GM21825 (cell line): ENCODE measurements at regions not wholly inside any gene's neighbourhood (a gene's known extent, or its start where the extent isn't known, plus 50 kb on each side); places are given as distances from the start of the nearest gene placed in this dataset.

Experiments used
- ATAC-seq: cut with Tn5 transposase; IDR thresholded peaks from one replicate; pipeline ENCODE4 v1.9.1; 2021; ENCODE audit warnings: mild to moderate bottlenecking, moderate library complexity; ENCODE audit not compliant: unreplicated experiment

DNA sequence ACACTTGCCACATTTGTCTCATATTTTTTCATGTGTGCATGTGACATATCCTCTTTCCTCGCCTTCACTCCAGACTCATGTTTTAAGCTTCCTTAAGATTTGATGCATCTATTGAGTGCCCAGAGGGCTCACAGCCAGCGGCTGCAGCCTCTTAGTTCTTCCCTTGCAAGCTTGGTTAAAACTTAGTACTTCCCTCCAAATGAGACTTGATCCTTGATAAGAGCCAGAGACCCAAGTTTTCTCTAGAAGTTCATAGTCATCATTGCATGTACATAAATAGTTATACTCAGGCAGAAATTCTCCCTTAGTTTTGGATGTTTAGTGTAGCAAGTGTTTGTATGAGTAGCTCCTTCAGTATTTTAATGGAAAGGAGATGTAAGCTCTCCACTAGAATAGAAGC, 337.6 kb upstream of the B3GALT2 start:
- no peak for ATAC-seq

DNA sequence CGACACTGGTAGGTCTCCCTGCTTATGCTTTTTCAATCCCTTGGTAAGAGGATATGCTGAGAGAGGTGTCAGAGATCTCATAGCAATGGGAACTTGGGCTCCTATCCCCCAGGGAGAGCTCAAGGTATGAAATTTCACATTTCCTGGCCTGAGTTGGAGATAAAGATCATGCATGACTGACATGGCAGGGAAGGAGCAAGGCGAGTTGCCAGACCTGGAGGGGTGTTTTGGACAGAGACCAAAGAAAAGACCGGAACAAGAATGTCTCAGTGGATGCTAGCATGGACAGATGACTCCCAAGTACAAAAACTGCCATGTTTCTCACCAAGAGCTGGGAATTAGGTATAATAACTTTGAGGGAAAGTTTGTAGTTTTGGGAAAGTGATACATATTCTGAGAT, 334.1 kb upstream of the B3GALT2 start:
- no peak for ATAC-seq

DNA sequence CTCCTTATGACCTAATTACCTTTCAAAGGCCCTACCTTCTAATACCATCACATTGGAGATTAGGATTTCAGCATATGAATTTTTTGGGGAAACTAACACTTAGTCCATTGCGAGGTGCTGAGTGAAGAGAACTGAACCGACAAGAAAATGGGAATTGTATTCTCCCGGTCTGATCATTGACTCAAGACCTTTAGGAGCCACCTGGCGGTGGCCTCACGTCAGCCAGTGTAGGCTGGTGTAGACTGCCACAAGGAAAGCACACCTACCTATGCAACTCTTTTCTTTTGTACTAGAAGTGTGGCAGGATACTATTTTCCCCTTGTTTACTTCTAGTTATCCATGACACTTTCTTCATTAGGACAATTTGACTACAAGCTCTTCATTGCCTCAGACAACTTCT, 333.5 kb upstream of the B3GALT2 start:
- no peak for ATAC-seq

DNA sequence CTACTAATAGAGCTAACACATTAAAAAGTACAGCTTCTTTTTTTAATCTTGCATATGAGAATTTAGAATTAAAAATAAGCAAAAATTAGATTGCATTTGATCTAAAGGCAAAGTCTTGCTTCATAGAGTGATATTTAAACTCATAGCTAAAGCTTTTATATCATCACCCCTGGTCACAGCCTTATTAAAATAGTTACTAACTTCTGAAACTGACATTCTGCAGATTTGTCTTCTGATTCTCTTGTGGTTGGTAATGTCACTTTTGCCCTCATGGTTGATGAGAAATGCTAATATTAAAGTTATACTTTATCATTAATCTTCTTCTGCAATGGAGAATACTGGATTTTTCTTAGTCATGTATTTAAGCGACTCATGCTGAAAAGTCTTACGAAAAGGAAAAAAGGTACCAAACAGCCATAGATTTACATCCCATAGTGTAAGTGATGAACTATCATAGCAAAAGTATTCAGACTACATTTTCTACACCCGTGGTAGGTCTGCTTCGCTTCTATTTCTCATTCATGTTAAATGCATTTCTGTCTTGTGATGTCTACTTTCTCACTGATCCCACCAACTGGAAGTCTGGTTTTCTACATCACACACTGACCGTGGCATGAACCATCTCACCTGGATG, 330.5 kb upstream of the B3GALT2 start:
- no peak for ATAC-seq

DNA sequence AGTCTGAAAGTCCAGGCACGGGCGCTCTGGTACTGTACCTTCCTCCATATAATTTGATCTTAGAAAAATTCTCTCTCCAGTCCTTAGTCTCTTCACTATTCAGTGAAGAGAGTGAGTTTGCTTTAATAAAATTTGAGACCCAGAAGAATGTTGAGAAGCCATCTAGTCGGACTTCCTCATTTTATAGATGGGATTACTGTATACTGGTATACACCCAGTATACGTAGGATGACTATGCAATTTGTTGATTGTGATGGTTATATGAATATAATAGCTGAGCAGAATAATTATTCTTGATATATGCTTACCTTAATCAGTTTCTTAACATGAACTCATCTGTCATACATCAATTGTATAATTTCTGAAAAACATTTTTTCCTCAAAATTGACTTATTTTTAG, 328.0 kb upstream of the B3GALT2 start:
- no peak for ATAC-seq

DNA sequence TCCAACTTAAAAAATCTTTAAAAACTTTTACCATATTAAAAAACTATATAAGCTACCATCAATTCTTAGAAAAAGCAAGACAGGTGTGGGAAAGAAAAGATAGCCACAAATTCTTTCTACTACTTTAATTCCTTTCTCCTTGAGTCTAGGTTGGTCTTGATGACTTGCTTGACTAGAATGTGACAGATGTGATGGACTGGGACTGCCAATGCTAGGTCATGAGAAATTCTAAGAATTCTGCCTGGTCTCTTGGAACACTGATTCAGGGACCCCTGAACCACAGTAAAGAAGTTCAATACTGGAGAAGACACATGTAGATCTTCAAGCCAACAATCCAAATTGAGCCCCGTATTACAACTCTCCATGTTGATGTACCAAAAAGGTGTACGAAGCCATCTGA, 326.6 kb upstream of the B3GALT2 start:
- ATAC-seq: no peak

DNA sequence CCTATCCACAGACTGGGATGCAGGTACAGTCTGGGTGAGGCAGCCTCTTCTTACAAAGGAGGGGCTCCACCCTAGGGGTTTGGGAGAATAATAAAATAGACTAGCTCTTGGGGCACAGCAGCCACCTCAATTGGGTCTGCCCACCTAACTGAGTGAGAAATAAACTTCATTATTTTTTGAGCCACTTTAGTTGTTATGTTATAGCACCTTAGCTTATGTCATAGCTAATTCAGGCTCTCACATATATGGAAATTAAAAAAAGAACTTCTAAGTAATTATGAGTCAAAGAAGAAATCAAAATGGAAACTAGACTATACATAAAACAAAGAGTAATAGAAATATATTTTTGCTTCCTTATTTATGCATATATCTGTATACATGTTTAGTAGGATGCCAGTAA, 318.5 kb upstream of the B3GALT2 start:
- ATAC-seq: no peak

DNA sequence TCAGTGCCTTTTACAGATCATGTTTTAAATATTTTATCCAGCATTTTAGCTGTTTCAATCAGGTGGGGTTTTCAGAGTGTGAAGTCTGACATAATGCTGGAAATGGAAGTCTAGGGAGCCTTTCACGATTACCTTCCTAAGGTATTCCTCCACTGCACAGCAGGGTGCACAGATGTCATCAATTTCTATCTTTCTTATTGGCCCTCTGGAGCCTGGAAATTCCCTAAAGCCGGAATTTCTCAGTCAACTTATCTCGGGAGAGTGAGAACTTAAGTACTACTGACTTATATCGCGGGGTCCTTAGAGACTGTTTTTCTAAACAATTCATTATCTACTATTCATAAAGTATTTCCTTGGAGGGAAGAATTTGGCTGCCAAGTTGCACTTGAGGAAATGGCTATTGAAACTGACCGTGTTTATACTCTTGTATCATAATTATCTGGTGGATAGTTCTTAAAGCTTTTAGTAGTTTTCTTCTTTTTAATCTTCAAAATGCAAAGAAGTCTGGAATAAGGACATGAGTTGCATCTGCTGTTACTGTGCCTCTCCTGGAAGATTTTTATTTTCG, 311.8 kb upstream of the B3GALT2 start:
- ATAC-seq: no peak

DNA sequence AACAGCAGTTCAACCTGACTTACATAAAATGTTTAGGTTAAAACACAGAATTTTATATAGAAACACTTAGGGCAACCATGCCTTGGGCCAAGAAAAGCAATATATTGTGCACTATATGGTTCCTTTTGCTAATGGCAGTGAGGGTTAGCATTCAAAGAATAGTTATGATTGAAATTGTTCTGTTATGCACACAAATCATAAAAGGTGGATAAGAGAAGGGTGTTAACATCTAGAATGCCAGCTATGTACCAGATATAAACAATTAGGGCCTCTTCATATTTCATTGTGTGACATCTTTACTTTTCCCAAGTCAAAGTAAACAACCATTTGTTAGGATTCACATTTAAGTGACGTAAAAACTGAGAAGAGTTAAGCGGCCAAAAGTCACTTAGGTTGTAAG, 308.0 kb upstream of the B3GALT2 start:
- ATAC-seq: no peak

DNA sequence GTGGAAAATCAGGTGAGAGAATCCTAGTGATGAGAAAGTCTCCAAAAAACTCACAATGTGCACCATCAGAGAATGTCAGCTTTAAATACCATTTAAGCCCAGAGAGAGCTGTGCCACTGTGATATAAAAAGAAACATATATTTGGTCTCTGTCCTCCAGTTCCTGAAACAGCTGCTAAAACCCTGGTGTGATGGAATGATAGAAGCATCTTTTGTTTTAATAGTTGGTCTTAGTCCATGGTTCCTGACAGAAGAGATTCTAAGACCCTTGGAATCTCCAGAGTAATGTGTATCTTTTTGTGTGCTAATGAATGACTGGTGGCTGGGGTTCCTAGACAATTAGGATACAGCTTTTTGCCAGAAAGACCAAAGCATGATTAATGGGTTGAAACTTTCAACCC, 302.8 kb upstream of the B3GALT2 start:
- no peak for ATAC-seq

DNA sequence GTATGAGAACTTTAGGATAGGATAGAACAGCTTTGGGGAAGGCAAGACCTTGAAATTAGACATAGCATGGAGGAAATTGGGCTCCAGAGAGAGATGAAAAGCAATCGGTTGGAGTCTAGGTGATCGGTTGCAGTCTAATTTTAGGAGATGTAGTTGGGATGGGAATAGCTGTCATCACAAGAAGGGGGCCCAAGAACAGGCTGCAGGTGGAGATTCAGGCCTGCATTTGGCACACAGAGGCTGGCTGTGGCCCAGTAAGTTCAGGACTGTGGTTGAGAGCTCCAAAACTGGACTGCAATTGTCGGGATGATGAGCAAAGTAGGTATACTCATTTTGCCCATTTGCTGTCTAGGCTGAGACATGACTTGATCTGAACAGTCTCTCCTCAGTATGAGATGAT, 301.3 kb upstream of the B3GALT2 start:
- no peak for ATAC-seq

DNA sequence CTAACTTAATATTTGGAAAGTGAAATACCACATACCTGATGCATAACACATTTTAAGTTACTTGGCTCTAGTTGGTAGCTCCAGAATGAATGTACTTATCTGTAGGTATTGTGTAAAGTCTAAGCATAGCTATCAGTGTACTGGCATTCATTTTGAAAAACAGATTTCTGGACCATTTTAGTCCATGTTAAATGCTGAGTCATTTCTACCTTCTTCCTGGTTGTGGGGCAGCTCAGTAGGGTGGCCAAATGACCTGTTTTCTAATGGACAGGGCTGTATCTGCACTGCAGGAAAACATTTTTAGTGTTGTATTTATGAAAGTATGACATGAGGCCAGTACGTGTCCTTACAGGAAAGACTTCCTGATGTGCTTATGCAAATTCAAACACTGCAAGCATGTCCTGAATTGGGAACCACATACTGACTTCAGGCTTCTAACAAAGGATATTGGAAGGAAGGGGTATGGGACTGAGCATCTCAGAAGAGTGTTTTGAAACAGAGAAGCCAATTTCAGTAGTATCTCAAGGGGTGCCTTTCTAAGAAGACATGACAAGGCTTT, 300.3 kb upstream of the B3GALT2 start:
- no peak for ATAC-seq

DNA sequence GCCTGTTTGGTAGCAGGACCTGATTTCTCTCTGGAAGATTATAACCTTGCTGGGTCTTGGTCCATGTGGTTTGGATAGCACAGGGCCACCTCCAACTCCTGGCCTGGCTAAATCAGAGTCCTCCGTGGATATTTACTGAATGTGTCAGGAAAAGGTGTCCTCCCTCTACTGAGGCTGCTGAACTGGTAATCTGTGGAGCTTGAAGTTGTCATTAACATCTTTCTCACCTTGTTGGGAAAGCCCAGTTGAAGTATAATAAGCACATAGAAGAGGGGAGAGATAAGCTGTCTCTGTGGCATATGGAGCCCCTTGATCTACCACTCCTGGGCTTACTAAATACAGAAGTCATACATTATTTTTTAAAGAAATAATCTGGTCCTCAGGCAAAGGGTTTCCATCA, 294.3 kb upstream of the B3GALT2 start:
- no peak for ATAC-seq

DNA sequence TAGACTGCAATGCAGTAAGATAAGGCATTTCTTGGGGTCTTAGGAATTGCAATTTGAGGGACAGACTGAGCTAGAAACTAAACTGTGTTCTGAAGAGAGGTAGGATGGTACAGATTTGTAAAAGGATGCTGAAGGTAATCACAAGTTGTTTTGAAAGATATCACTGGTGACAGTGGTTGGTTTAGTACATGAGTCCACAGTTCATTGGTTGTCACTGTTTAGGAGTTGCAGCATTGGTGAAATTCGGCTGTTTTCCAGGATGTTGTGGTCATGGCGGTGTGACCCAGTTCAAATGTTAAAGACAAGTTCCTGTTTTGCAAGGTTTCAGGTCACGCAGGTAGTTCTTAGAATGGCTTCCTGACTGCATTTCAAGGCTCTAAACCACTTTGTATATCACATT, 292.8 kb upstream of the B3GALT2 start:
- peak; percentile 99 for ATAC-seq

DNA sequence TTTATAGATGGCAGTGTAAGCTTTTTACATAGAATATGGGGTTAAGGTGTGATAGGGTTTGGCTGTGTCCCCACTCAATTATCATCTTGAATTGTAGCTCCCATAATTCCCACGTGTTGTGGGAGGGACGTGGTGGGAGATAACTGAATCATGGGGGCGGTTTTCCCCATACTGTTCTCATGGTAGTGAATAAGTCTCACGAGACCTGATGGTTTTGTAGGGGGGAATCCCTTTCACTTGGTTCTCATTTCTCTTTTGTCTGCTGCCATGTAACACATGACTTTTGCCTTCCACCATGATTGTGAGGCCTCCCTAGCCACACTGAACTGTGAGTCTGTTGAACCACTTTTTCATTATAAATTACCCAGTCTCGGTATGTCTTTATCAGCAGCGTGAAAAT, 290.3 kb upstream of the B3GALT2 start:
- ATAC-seq: no peak

DNA sequence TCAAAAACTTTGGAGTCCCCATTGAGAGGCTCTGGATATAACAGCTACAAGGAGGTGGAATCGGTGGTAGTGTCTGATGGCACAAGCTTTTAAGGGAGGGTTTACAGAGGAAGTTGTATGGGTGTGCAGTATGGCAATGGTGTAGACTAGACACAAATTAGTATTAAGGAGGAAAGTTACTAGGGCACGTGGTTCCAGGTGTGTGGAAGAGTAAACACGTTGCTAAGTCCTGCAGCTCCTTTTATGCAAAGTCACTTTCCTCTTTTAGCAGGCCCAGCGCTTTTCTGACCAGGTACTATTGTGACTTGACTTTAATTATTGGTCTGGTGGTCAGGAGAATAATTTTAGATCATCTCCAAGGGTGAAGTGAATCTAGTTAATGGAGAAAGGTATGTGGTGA, 287.5 kb upstream of the B3GALT2 start:
- no peak for ATAC-seq

DNA sequence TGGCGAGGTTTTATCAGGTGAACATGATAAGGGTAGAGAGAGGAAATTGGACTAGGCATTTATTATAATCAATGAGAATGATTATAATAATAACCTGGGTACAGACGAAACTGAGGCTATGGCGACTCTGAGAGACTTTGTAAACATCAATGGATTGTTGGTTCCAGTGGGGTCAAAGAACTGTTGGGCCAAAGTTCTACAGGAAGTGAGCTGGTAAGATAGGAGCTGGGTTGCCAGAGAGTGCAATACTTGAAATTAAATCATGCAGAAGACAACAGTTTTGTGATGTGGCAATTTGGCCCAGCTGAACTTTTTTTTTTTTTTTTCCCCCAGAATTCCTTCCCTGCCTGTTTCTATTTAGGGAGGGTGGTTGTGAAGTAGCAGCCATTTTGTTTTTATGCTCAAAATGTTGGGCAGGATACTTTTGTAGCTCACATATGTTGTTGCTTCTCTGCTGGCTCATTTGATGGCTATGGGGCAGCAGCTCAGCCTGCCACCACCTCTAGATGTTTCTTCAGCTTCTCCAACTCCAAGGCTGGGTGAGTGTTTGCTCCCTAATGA, 286.5 kb upstream of the B3GALT2 start:
- ATAC-seq: no peak

DNA sequence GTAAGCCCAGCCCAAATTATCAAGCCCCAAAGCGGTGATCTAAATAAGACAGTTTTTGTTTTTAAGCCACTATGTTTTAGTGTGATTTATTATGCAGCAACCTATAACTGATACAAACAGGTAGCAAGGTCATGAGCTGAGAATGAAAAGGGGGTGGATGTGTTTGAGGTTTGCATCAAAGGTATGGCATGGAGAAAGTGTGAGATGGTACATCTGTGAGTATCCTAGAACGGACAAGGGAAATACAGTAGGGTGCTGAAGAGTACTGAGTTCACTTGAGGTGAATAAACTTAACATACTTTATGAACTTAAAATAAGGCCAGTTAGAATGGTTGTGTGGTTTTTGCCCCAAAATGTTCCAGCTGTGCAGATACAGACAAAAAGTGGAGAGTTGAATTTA, 286.0 kb upstream of the B3GALT2 start:
- ATAC-seq: no peak

DNA sequence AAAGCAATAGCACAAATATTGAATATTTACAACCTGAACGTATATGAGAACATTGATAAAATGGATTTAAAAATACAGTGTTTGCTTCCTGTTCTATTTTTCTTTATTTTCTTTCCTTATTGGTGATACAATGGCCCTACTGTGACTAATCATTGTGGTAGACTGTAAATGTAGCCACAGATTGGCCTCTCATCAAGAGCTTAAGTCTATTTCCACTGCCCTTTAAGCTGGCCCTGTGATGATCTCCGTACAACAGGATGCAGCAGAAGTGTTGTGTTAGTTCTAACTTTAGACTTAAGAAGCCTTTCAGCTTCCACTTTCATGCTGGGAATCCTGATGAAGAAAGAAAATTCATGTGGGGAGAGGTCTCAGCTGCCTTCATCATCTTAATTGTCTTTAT, 285.6 kb upstream of the B3GALT2 start:
- no peak for ATAC-seq

DNA sequence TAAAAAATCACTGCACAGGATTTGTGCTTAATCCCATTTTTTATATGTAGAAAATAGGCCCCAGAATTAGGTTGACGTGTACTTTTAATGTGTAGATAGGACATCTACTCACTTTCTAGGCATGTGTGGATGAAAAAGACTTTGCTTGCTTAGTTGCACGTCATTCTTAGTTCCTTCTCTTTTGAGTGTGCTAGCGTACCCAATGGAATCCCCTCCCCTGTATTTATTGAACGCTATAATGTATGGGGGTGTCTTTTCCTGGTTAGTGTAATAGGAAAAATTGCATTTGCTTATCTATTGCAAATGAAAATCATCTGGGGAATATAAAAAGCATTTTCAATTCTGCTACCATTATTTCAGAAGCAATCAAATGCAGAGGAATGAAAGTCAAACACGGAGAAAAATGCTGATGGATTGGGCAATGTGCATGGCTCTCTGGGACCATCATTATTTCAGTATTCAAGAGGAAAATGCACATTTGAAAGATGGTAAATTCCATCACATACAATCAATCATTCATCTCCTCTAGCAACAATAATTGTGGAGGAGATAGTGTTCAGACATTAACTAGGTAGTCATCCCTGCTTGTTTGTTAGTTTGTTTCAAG, 277.0 kb upstream of the B3GALT2 start:
- ATAC-seq: no peak

DNA sequence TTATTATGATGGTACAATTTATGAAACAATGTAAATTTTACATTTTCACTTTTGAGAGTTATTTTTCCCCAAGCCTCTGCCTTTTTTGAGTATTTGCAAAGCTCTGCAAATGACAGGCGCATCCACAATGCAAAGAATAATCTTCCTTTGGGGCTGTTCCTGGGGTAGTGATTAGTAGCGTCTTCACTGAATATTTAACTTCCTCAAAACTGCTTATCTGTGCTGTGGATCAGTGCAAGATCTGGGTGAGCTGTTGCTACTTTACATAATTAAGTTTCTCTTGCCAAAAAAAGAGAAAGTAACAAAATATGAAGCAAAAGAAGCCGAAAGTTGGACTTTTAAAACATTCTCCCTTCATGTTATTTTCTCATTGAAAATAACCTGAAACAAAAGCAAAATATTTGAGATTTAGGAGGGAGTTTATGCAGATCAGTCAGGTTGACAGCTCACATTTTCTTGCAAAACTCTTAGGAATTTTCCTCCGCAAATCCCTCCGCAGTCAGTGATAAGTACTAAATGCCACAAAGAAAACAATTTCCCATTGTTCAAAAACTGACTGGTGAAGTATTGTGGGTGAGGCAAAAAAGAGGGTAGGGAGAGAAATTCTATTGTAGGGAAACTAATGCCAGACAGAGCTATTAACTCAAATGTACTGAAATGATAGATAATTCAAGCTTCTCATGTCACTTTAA, 276.4 kb upstream of the B3GALT2 start:
- no peak for ATAC-seq

DNA sequence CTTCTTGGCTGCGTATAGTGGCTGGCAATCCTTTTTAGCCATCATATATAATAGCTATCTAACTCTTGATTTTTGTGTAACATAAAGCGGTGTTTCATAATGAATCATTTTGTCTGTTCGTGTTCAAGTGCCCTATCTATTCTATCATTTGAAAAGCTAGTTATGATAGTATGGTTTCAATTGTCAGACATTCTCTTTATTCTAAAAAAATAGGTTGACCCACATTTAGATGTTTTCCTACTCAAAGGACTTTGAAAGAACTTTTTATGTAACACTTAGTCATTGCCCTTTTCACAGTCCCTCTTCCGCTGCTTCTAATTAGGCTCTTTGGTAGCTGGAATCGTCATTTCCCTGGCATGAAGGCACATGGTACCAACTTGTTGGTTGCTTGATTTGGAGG, 272.2 kb upstream of the B3GALT2 start:
- ATAC-seq: no peak
